ENCODE measurements at regions not wholly inside any gene's neighbourhood (a gene's known extent, or its start where the extent isn't known, plus 50 kb on each side); places are given as distances from the start of the nearest gene placed in this dataset.

- H3K9me3 ChIP-seq (ENCODE audit: low read length): no peaks in the 10 kb centered on the region
- no peaks in the 10 kb centered on the region for H3K9me2 ChIP-seq (replicated peaks; ENCODE audit: insufficient read depth, low read length)
- H3K4me3 ChIP-seq (ENCODE audit: low read length): no peak overlapping the region
- H3K36me3 ChIP-seq (ENCODE audit: insufficient read depth, low read length): no peaks in the 10 kb centered on the region
- no peaks in the 10 kb centered on the region for H3K27me3 ChIP-seq (ENCODE audit: low read length)
- H4K20me1 ChIP-seq (ENCODE audit: insufficient read depth, low read depth, low read length): no peaks in the 10 kb centered on the region
- H3K4me2 ChIP-seq (ENCODE audit: low read depth, low read length, poor library complexity, severe bottlenecking): no peak overlapping the region
- H3K27ac ChIP-seq (ENCODE audit: low read length): no peak overlapping the region
- no peaks in the 10 kb centered on the region for H3K79me2 ChIP-seq (ENCODE audit: low read length)
- DNase-seq: no peak
- H3K4me1 ChIP-seq (ENCODE audit: low read length): no peaks in the 10 kb centered on the region
- no peak overlapping the region for H2AFZ ChIP-seq (ENCODE audit: low read length)
- H3K9ac ChIP-seq (ENCODE audit: low read length): no peak overlapping the region
These were observed 124.5 kb downstream of the MED10 start for GRCh38 chr5:6253846-6254245.

- Histone ChIP-seq H2AFZ (ENCODE audit: low read length) (no peak overlapping the region), H3K9ac (ENCODE audit: low read length) (no peak overlapping the region), H3K36me3 (ENCODE audit: insufficient read depth, low read length) (no peaks in the 10 kb centered on the region), H3K27ac (ENCODE audit: low read length) (no peak overlapping the region), H3K79me2 (ENCODE audit: low read length) (no peaks in the 10 kb centered on the region), H4K20me1 (ENCODE audit: insufficient read depth, low read depth, low read length) (no peaks in the 10 kb centered on the region), H3K9me2 (replicated peaks; ENCODE audit: insufficient read depth, low read length) (no peaks in the 10 kb centered on the region), H3K4me2 (ENCODE audit: low read depth, low read length, poor library complexity, severe bottlenecking) (no peak overlapping the region), H3K4me3 (ENCODE audit: low read length) (no peak overlapping the region), H3K9me3 (ENCODE audit: low read length) (no peaks in the 10 kb centered on the region), H3K4me1 (ENCODE audit: low read length) (no peaks in the 10 kb centered on the region), H3K27me3 (ENCODE audit: low read length) (no peaks in the 10 kb centered on the region)
- no peak for DNase-seq
These were observed 125.1 kb downstream of the MED10 start for GRCh38 chr5:6253281-6253680.

- H3K4me3 ChIP-seq (ENCODE audit: low read length): no peak overlapping the region
- H3K27ac ChIP-seq (ENCODE audit: low read length): no peak overlapping the region
- no peak overlapping the region for H3K9ac ChIP-seq (ENCODE audit: low read length)
- no peaks in the 10 kb centered on the region for H3K27me3 ChIP-seq (ENCODE audit: low read length)
- H3K4me2 ChIP-seq (ENCODE audit: low read depth, low read length, poor library complexity, severe bottlenecking): no peak overlapping the region
- H3K79me2 ChIP-seq (ENCODE audit: low read length): no peaks in the 10 kb centered on the region
- H2AFZ ChIP-seq (ENCODE audit: low read length): no peak overlapping the region
- H3K4me1 ChIP-seq (ENCODE audit: low read length): no peaks in the 10 kb centered on the region
- H3K9me3 ChIP-seq (ENCODE audit: low read length): no peaks in the 10 kb centered on the region
- no peak for DNase-seq
- H4K20me1 ChIP-seq (ENCODE audit: insufficient read depth, low read depth, low read length): no peaks in the 10 kb centered on the region
- no peaks in the 10 kb centered on the region for H3K36me3 ChIP-seq (ENCODE audit: insufficient read depth, low read length)
- no peaks in the 10 kb centered on the region for H3K9me2 ChIP-seq (replicated peaks; ENCODE audit: insufficient read depth, low read length)
These were observed 125.8 kb downstream of the MED10 start for GRCh38 chr5:6252581-6252980.

- H3K4me2 ChIP-seq (ENCODE audit: low read depth, low read length, poor library complexity, severe bottlenecking): no peak overlapping the region
- H3K36me3 ChIP-seq (ENCODE audit: insufficient read depth, low read length): no peaks in the 10 kb centered on the region
- peaks cover 5% of the 10 kb centered on the region for H3K4me1 ChIP-seq (ENCODE audit: low read length)
- DNase-seq: no peak
- H2AFZ ChIP-seq (ENCODE audit: low read length): no peak overlapping the region
- H3K27me3 ChIP-seq (ENCODE audit: low read length): no peaks in the 10 kb centered on the region
- H4K20me1 ChIP-seq (ENCODE audit: insufficient read depth, low read depth, low read length): no peaks in the 10 kb centered on the region
- no peaks in the 10 kb centered on the region for H3K9me3 ChIP-seq (ENCODE audit: low read length)
- H3K79me2 ChIP-seq (ENCODE audit: low read length): no peaks in the 10 kb centered on the region
- no peak overlapping the region for H3K27ac ChIP-seq (ENCODE audit: low read length)
- H3K9ac ChIP-seq (ENCODE audit: low read length): no peak overlapping the region
- no peaks in the 10 kb centered on the region for H3K9me2 ChIP-seq (replicated peaks; ENCODE audit: insufficient read depth, low read length)
- H3K4me3 ChIP-seq (ENCODE audit: low read length): no peak overlapping the region
These were observed 126.7 kb downstream of the MED10 start for GRCh38 chr5:6251565-6252102.

DNA sequence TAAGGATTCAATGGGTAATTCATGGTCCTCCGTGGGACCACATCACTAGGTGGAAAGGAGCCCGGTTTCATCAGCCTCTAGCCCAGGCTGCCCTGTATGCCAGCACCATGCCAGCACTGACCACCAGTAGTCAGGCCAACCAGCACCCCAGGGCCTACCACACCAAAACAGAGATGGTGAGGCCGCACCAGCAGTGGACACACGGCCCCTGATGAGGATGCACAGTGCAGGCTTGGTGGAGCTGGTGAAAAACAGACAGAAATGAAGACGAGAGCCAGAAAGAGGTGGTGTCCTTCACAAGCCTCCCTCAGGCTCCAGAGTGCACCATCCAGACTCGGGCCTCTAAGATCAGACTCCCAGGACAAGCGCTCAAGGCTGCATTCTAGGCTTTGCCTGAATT, 128.2 kb downstream of the MED10 start:
- no peaks in the 10 kb centered on the region for H3K9me3 ChIP-seq (ENCODE audit: low read length)
- no peak overlapping the region for H3K9ac ChIP-seq (ENCODE audit: low read length)
- no peak overlapping the region for H3K27ac ChIP-seq (ENCODE audit: low read length)
- H3K27me3 ChIP-seq (ENCODE audit: low read length): no peaks in the 10 kb centered on the region
- H3K4me3 ChIP-seq (ENCODE audit: low read length): no peak overlapping the region
- no peaks in the 10 kb centered on the region for H4K20me1 ChIP-seq (ENCODE audit: insufficient read depth, low read depth, low read length)
- no peak overlapping the region for H3K4me2 ChIP-seq (ENCODE audit: low read depth, low read length, poor library complexity, severe bottlenecking)
- H3K79me2 ChIP-seq (ENCODE audit: low read length): no peaks in the 10 kb centered on the region
- DNase-seq: no peak
- H3K4me1 ChIP-seq (ENCODE audit: low read length): peaks cover 13% of the 10 kb centered on the region
- no peak overlapping the region for H2AFZ ChIP-seq (ENCODE audit: low read length)
- no peaks in the 10 kb centered on the region for H3K36me3 ChIP-seq (ENCODE audit: insufficient read depth, low read length)
- no peaks in the 10 kb centered on the region for H3K9me2 ChIP-seq (replicated peaks; ENCODE audit: insufficient read depth, low read length)

GRCh38 chr5:6248132-6248531, 130.2 kb downstream of the MED10 start:
- H3K4me2 ChIP-seq (ENCODE audit: low read depth, low read length, poor library complexity, severe bottlenecking): no peak overlapping the region
- H4K20me1 ChIP-seq (ENCODE audit: insufficient read depth, low read depth, low read length): no peaks in the 10 kb centered on the region
- H3K9ac ChIP-seq (ENCODE audit: low read length): no peak overlapping the region
- H3K9me2 ChIP-seq (replicated peaks; ENCODE audit: insufficient read depth, low read length): no peaks in the 10 kb centered on the region
- H3K4me3 ChIP-seq (ENCODE audit: low read length): no peak overlapping the region
- H3K4me1 ChIP-seq (ENCODE audit: low read length): peaks cover 13% of the 10 kb centered on the region
- H3K79me2 ChIP-seq (ENCODE audit: low read length): no peaks in the 10 kb centered on the region
- no peaks in the 10 kb centered on the region for H3K27me3 ChIP-seq (ENCODE audit: low read length)
- no peak overlapping the region for H3K27ac ChIP-seq (ENCODE audit: low read length)
- H3K9me3 ChIP-seq (ENCODE audit: low read length): no peaks in the 10 kb centered on the region
- no peak for DNase-seq
- no peak overlapping the region for H2AFZ ChIP-seq (ENCODE audit: low read length)
- no peaks in the 10 kb centered on the region for H3K36me3 ChIP-seq (ENCODE audit: insufficient read depth, low read length)

DNA sequence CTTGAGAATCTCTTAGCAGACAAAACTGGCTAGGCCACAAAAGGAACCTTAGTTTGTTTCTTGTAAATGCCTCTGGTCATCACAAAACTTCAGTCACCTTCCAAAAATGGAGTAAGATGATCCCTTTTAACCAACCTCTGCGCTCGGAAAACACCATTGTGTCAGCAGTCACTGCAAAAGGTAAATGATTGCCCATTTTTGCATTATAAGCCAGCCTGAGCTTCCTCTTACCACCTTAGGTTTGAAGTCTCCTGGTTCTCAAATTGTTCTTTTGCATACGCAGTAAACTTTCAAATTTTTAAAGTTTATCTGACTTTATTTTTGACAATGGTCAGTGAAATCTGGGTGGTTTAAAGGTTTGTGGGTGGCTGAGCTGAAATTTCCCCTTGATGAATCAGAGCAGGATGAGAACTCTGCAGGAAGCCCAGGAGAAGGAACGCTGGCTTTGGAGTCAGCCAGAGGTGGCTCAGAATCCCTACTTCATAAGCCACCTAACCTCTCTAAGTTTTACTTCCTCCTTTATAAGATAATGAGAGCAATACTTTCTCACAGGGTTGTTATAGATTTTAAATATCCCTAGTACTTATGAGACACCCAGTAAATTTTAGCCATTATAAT, 131.4 kb downstream of the MED10 start:
- H3K36me3 ChIP-seq (ENCODE audit: insufficient read depth, low read length): no peaks in the 10 kb centered on the region
- no peak overlapping the region for H3K9ac ChIP-seq (ENCODE audit: low read length)
- no peak overlapping the region for H3K27ac ChIP-seq (ENCODE audit: low read length)
- H3K4me2 ChIP-seq (ENCODE audit: low read depth, low read length, poor library complexity, severe bottlenecking): no peak overlapping the region
- no peaks in the 10 kb centered on the region for H3K27me3 ChIP-seq (ENCODE audit: low read length)
- H4K20me1 ChIP-seq (ENCODE audit: insufficient read depth, low read depth, low read length): no peaks in the 10 kb centered on the region
- no peaks in the 10 kb centered on the region for H3K79me2 ChIP-seq (ENCODE audit: low read length)
- H3K9me2 ChIP-seq (replicated peaks; ENCODE audit: insufficient read depth, low read length): no peaks in the 10 kb centered on the region
- DNase-seq: no peak
- no peaks in the 10 kb centered on the region for H3K9me3 ChIP-seq (ENCODE audit: low read length)
- no peak overlapping the region for H3K4me3 ChIP-seq (ENCODE audit: low read length)
- H2AFZ ChIP-seq (ENCODE audit: low read length): no peak overlapping the region
- H3K4me1 ChIP-seq (ENCODE audit: low read length): peaks cover 13% of the 10 kb centered on the region

DNA sequence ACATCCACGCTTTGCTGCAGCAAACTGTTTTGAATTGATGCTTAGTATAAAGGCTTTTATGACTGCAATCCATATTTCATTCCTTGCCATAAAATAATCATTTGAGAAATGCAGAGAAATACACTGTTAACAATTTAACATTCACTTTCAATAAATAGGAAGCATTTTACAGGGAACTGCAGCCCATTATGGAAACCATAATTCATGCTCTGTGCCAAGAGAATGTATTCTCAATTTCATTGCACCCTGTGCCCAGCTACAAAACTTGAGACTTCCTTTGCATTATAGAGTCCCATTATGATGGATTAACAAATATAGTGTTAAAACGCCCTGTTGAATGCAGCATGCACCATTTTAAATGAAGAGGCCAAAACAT, 134.0 kb downstream of the MED10 start:
- Histone ChIP-seq H3K27ac (ENCODE audit: low read length) (no peak overlapping the region), H3K27me3 (ENCODE audit: low read length) (no peaks in the 10 kb centered on the region), H4K20me1 (ENCODE audit: insufficient read depth, low read depth, low read length) (no peaks in the 10 kb centered on the region), H3K9ac (ENCODE audit: low read length) (no peak overlapping the region), H2AFZ (ENCODE audit: low read length) (no peak overlapping the region), H3K36me3 (ENCODE audit: insufficient read depth, low read length) (no peaks in the 10 kb centered on the region), H3K4me2 (ENCODE audit: low read depth, low read length, poor library complexity, severe bottlenecking) (no peak overlapping the region), H3K4me1 (ENCODE audit: low read length) (peaks cover 13% of the 10 kb centered on the region), H3K9me3 (ENCODE audit: low read length) (no peaks in the 10 kb centered on the region; the same call in 1 of the 2 replicates), H3K4me3 (ENCODE audit: low read length) (no peak overlapping the region), H3K79me2 (ENCODE audit: low read length) (no peaks in the 10 kb centered on the region), H3K9me2 (replicated peaks; ENCODE audit: insufficient read depth, low read length) (no peaks in the 10 kb centered on the region)
- no peak for DNase-seq
